ENCODE measurements at regions not wholly inside any gene's neighbourhood (a gene's known extent, or its start where the extent isn't known, plus 50 kb on each side); places are given as distances from the start of the nearest gene placed in this dataset.
A peak's percentile ranks its signal among the peaks of the same experiment; 100 is the strongest.

DNA sequence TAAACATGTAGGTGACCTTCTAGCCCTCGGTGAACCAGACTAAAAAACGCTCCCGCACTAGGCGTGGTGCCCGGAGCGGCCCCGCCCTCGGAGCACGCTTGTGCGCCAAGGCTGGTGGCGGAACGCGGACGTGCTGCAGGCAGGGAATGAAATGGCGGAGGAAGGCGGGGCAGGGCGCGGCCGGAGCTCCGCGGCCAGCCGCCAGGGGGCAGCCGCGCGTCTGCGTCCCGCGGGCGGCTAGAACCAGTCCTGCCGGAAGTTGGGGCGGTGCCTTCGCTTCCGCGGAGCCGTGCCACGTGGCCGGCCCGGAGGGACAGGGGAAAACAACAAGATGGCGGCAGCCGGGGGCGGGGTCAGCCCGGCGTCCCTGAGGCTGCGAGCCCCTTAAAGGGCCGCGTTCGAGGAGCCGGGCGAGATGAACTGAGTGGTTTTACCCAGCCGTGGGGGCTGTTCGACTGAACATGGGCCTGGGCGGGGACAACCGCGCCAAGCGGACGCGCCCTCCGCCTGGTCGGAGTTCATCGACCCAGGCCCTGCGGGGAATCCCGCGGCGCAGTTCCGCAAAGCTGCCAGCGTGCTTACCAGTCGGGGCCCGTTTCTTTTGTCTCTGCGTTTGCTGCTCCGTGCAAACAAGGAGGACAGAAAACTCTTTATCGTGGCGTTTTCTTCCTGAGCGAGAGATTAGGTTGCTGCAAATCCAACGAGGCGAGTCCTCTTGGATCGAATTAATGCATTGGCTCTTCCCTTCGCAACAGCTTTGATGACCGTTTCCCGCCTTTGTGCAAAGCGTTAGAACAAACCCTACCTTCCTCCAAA is 90.9 kb upstream of the CHD2 start:
- TF ChIP-seq GLIS3 (CRISPR knock-in tag; IDR thresholded peaks at IDR 0.05) (no peak), SNAI2 (CRISPR knock-in tag; IDR thresholded peaks at IDR 0.05) (no peak), ZNF70 (CRISPR knock-in tag; IDR thresholded peaks at IDR 0.05) (no peak), BACH2 (CRISPR knock-in tag; IDR thresholded peaks at IDR 0.05; ENCODE audit: borderline replicate concordance) (no peak), ZNF8 (CRISPR knock-in tag; IDR thresholded peaks at IDR 0.05) (no peak), TCF4 (CRISPR knock-in tag; IDR thresholded peaks at IDR 0.05; ENCODE audit: borderline replicate concordance) (no peak), CSDC2 (CRISPR knock-in tag; IDR thresholded peaks at IDR 0.05) (no peak), ARNTL (CRISPR knock-in tag; IDR thresholded peaks at IDR 0.05; ENCODE audit: borderline replicate concordance, low read depth) (no peak), OSR1 (CRISPR knock-in tag; IDR thresholded peaks at IDR 0.05) (no peak), PPARA (CRISPR knock-in tag; IDR thresholded peaks at IDR 0.05; ENCODE audit: borderline replicate concordance) (no peak), ZFP30 (CRISPR knock-in tag; IDR thresholded peaks at IDR 0.05) (no peak), ZC3H10 (CRISPR knock-in tag; IDR thresholded peaks at IDR 0.05) (no peak), ESRRG (CRISPR knock-in tag; IDR thresholded peaks at IDR 0.05) (no peak), RARB (CRISPR knock-in tag; IDR thresholded peaks at IDR 0.05) (no peak), ZFP3 (CRISPR knock-in tag; IDR thresholded peaks at IDR 0.05) (no peak), TSHZ2 (CRISPR knock-in tag; IDR thresholded peaks at IDR 0.05) (no peak; the same call in 1 of the 2 replicates), ISL1 (CRISPR knock-in tag; IDR thresholded peaks at IDR 0.05) (no peak), TOX (CRISPR knock-in tag; IDR thresholded peaks at IDR 0.05; ENCODE audit: borderline replicate concordance) (no peak)
- TF ChIP-seq, protein P1, sequence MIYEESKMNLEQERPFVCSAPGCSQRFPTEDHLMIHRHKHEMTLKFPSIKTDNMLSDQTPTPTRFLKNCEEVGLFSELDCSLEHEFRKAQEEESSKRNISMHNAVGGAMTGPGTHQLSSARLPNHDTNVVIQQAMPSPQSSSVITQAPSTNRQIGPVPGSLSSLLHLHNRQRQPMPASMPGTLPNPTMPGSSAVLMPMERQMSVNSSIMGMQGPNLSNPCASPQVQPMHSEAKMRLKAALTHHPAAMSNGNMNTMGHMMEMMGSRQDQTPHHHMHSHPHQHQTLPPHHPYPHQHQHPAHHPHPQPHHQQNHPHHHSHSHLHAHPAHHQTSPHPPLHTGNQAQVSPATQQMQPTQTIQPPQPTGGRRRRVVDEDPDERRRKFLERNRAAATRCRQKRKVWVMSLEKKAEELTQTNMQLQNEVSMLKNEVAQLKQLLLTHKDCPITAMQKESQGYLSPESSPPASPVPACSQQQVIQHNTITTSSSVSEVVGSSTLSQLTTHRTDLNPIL (CRISPR knock-in tag; IDR thresholded peaks at IDR 0.05; ENCODE audit: low read depth), result no peak
- TF ChIP-seq, protein P2, sequence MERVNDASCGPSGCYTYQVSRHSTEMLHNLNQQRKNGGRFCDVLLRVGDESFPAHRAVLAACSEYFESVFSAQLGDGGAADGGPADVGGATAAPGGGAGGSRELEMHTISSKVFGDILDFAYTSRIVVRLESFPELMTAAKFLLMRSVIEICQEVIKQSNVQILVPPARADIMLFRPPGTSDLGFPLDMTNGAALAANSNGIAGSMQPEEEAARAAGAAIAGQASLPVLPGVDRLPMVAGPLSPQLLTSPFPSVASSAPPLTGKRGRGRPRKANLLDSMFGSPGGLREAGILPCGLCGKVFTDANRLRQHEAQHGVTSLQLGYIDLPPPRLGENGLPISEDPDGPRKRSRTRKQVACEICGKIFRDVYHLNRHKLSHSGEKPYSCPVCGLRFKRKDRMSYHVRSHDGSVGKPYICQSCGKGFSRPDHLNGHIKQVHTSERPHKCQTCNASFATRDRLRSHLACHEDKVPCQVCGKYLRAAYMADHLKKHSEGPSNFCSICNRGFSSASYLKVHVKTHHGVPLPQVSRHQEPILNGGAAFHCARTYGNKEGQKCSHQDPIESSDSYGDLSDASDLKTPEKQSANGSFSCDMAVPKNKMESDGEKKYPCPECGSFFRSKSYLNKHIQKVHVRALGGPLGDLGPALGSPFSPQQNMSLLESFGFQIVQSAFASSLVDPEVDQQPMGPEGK (CRISPR knock-in tag; IDR thresholded peaks at IDR 0.05; ENCODE audit: borderline replicate concordance), result no peak
- ATAC-seq, result peak; percentile 92

- TF ChIP-seq TSHZ2 (CRISPR knock-in tag; IDR thresholded peaks at IDR 0.05), result no peak
- TF ChIP-seq GLIS3 (CRISPR knock-in tag; IDR thresholded peaks at IDR 0.05), result no peak
- no peak for TF ChIP-seq SNAI2 (CRISPR knock-in tag; IDR thresholded peaks at IDR 0.05)
- TF ChIP-seq RARB (CRISPR knock-in tag; IDR thresholded peaks at IDR 0.05), result no peak
- no peak for TF ChIP-seq ZNF8 (CRISPR knock-in tag; IDR thresholded peaks at IDR 0.05)
- TF ChIP-seq BACH2 (CRISPR knock-in tag; IDR thresholded peaks at IDR 0.05; ENCODE audit: borderline replicate concordance), result no peak
- no peak for TF ChIP-seq ZC3H10 (CRISPR knock-in tag; IDR thresholded peaks at IDR 0.05)
- TF ChIP-seq, protein P2 (CRISPR knock-in tag; IDR thresholded peaks at IDR 0.05; ENCODE audit: borderline replicate concordance), result no peak
- TF ChIP-seq CSRNP3 (CRISPR knock-in tag; IDR thresholded peaks at IDR 0.05), result no peak
- TF ChIP-seq ESRRG (CRISPR knock-in tag; IDR thresholded peaks at IDR 0.05), result no peak
- TF ChIP-seq POU6F1 (CRISPR knock-in tag; IDR thresholded peaks at IDR 0.05; ENCODE audit: borderline replicate concordance, low read depth), result no peak
- TF ChIP-seq, protein P1 (CRISPR knock-in tag; IDR thresholded peaks at IDR 0.05; ENCODE audit: low read depth), result no peak
- no peak for TF ChIP-seq CSDC2 (CRISPR knock-in tag; IDR thresholded peaks at IDR 0.05)
- no peak; the same call in 2 of the 3 replicates for ATAC-seq
Measured at GRCh38 chr15:92809880-92810361, 90.2 kb upstream of the CHD2 start.

Measured in SK-N-SH treated with all-trans-retinoic acid at 6 μM for 48 hours (cell line).